Mesenchymal stem cell (in vitro differentiated cells and primary cell): ENCODE measurements at regions not wholly inside any gene's neighbourhood (a gene's known extent, or its start where the extent isn't known, plus 50 kb on each side); places are given as distances from the start of the nearest gene placed in this dataset.
"Not testable (repeated sequence)": the region's sequence is repeated elsewhere in the genome, so short reads cannot be mapped to it uniquely, and the experiment has no call there.

ENCODE experiments used
- DNase-seq: peaks from one replicate; pipeline ENCODE4 v3.0.0-alpha.2; 2013
- H2AFZ ChIP-seq: one replicate; pipeline ENCODE4 v1.6.1; 2013; ENCODE audit warnings: low read depth, mild to moderate bottlenecking, control low read depth, inconsistent platforms, low read length, moderate library complexity
- H2AK5ac ChIP-seq: 2 replicates; pipeline ENCODE4 v1.6.1; 2013; ENCODE audit warnings: low read length, moderate library complexity, mild to moderate bottlenecking, inconsistent platforms; ENCODE audit not compliant: severe bottlenecking
- H2BK120ac ChIP-seq: one replicate; pipeline ENCODE4 v1.6.1; 2013; ENCODE audit warnings: low read depth, mild to moderate bottlenecking, inconsistent platforms, low read length, moderate library complexity
- H2BK12ac ChIP-seq, 2 experiments: one replicate each; pipeline ENCODE4 v1.6.1; 2013; ENCODE audit warnings: inconsistent platforms in 2 of 2, low read length in 2 of 2, mild to moderate bottlenecking in 2 of 2, moderate library complexity in 2 of 2, control low read depth in 1 of 2
- H2BK15ac ChIP-seq: one replicate; pipeline ENCODE4 v1.6.1; 2013; ENCODE audit warnings: mild to moderate bottlenecking, low read depth, inconsistent platforms; ENCODE audit not compliant: poor library complexity, severe bottlenecking
- H2BK5ac ChIP-seq: 2 replicates; pipeline ENCODE4 v1.6.1; 2013; ENCODE audit warnings: low read depth, mild to moderate bottlenecking, low read length, control low read depth, inconsistent platforms; ENCODE audit not compliant: poor library complexity, severe bottlenecking
- H3K14ac ChIP-seq, 2 experiments: one replicate each; pipeline ENCODE4 v1.6.1; 2013; ENCODE audit warnings: inconsistent platforms in 2 of 2, low read length in 2 of 2, control low read depth in 1 of 2, mild to moderate bottlenecking in 1 of 2, moderate library complexity in 1 of 2
- H3K18ac ChIP-seq, 2 experiments: one replicate each; pipeline ENCODE4 v1.6.1; 2013; ENCODE audit warnings: inconsistent platforms in 2 of 2, low read length in 2 of 2, control low read depth in 1 of 2, low read depth in 1 of 2, mild to moderate bottlenecking in 1 of 2
- H3K23ac ChIP-seq, 2 experiments: one replicate each; pipeline ENCODE4 v1.6.1; 2013; ENCODE audit warnings: inconsistent platforms in 2 of 2, low read length in 2 of 2, mild to moderate bottlenecking in 2 of 2, moderate library complexity in 2 of 2, control low read depth in 1 of 2
- H3K27ac ChIP-seq: 2 replicates; pipeline ENCODE4 v1.5.1; 2013; ENCODE audit warnings: mild to moderate bottlenecking, moderate library complexity, low read length, control low read depth, inconsistent platforms; ENCODE audit not compliant: poor library complexity, severe bottlenecking
- H3K27me3 ChIP-seq, 2 experiments: 2 replicates each; pipeline versions ENCODE4 v1.6.1 to v1.7.0; 2013; ENCODE audit warnings: low read length in 2 of 2, mild to moderate bottlenecking in 2 of 2, moderate library complexity in 2 of 2, control low read depth in 1 of 2, inconsistent platforms in 1 of 2; ENCODE audit not compliant: control insufficient read depth in 1 of 2, insufficient read depth in 1 of 2
- H3K36me3 ChIP-seq, 2 experiments: 2 replicates each; pipeline versions ENCODE4 v1.6.1 to v1.7.0; 2013; ENCODE audit warnings: low read length in 2 of 2, control low read depth in 1 of 2, inconsistent platforms in 1 of 2, low read depth in 1 of 2, mild to moderate bottlenecking in 1 of 2; ENCODE audit not compliant: insufficient read depth in 2 of 2, control insufficient read depth in 1 of 2
- H3K4ac ChIP-seq, 2 experiments: one replicate each; pipeline ENCODE4 v1.6.1; 2013; ENCODE audit warnings: inconsistent platforms in 2 of 2, low read length in 2 of 2, mild to moderate bottlenecking in 2 of 2, moderate library complexity in 2 of 2, control low read depth in 1 of 2, low read depth in 1 of 2
- H3K4me1 ChIP-seq: 2 replicates; pipeline ENCODE4 v1.6.1; 2013; ENCODE audit warnings: low read depth, low read length, control low read depth; ENCODE audit not compliant: control insufficient read depth, insufficient read depth
- H3K4me2 ChIP-seq: 2 replicates; pipeline ENCODE4 v1.6.1; 2013; ENCODE audit warnings: low read length, mild to moderate bottlenecking, inconsistent platforms; ENCODE audit not compliant: poor library complexity, severe bottlenecking
- H3K4me3 ChIP-seq, 2 experiments: 2 replicates each; pipeline versions ENCODE4 v1.5.1 to v1.7.0; 2013; ENCODE audit warnings: low read length in 2 of 2, mild to moderate bottlenecking in 2 of 2, control low read depth in 1 of 2, low read depth in 1 of 2; ENCODE audit not compliant: insufficient read depth in 1 of 2
- H3K79me1 ChIP-seq: replicated peaks from 2 replicates; pipeline ENCODE4 v1.6.1; 2013; ENCODE audit warnings: mild to moderate bottlenecking, control low read depth, low read length, inconsistent platforms; ENCODE audit not compliant: poor library complexity, severe bottlenecking
- H3K9ac ChIP-seq: 2 replicates; pipeline ENCODE4 v1.7.0; 2013; ENCODE audit warnings: mild to moderate bottlenecking, low read length, moderate library complexity
- H3K9me3 ChIP-seq: 2 replicates; pipeline ENCODE4 v1.7.0; 2013; ENCODE audit warnings: mild to moderate bottlenecking, low read length; ENCODE audit not compliant: control insufficient read depth
- H4K8ac ChIP-seq: one replicate; pipeline ENCODE4 v1.6.1; 2013; ENCODE audit warnings: inconsistent platforms, mild to moderate bottlenecking, low read length, moderate library complexity
- H4K91ac ChIP-seq: one replicate; pipeline ENCODE4 v1.6.1; 2013; ENCODE audit warnings: mild to moderate bottlenecking, low read length, inconsistent platforms
- WGBS: methylation state at CpG from one replicate; pipeline ENCODE4 v1.1.7; 2013; ENCODE audit warnings: mixed read lengths; 5-methylcytosine and 5-hydroxymethylcytosine counted together

DNA sequence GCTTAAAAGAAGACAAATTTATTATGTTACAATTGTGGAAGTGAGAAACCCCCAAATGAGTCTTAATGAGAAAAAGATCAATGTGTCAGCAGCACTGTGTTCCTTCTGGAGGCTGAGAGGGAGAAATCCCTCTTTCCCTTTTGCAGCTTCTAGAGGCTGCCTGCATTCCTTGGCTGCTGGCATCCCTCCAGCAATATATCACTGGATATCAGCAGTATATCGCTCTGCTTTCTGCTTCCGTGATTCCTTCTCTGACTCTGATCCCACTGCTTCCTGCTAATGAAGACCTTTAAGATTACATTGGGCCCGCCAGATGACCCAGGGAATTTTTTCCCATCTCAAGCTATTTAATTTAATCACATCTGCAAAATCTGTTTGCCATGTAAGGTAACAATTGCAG, 1008.0 kb downstream of the RAPGEF2 start:
- no peak overlapping the region for H3K4ac ChIP-seq
- H2AFZ ChIP-seq: no peak overlapping the region
- no peak overlapping the region for H2BK15ac ChIP-seq
- H3K27ac ChIP-seq: no peak overlapping the region
- WGBS: 78% methylated on average over 3 of the region's 3 CpGs
- H2BK120ac ChIP-seq: no peak overlapping the region
- H2AK5ac ChIP-seq: no peak overlapping the region
- H3K4me2 ChIP-seq: no peak overlapping the region
- H3K79me1 ChIP-seq: no peaks in the 10 kb centered on the region
- no peak overlapping the region for H3K18ac ChIP-seq
- no peak overlapping the region for H3K14ac ChIP-seq
- no peak overlapping the region for H3K9ac ChIP-seq
- H3K36me3 ChIP-seq: no peaks in the 10 kb centered on the region
- H3K9me3 ChIP-seq: peaks cover 27% of the 10 kb centered on the region
- no peak overlapping the region for H4K91ac ChIP-seq
- no peak overlapping the region for H3K4me3 ChIP-seq
- no peaks in the 10 kb centered on the region for H3K27me3 ChIP-seq
- no peak for DNase-seq
- no peak overlapping the region for H4K8ac ChIP-seq
- H2BK5ac ChIP-seq: no peak overlapping the region
- H2BK12ac ChIP-seq: no peak overlapping the region
- no peak overlapping the region for H3K23ac ChIP-seq
- H3K4me1 ChIP-seq: no peaks in the 10 kb centered on the region

DNA sequence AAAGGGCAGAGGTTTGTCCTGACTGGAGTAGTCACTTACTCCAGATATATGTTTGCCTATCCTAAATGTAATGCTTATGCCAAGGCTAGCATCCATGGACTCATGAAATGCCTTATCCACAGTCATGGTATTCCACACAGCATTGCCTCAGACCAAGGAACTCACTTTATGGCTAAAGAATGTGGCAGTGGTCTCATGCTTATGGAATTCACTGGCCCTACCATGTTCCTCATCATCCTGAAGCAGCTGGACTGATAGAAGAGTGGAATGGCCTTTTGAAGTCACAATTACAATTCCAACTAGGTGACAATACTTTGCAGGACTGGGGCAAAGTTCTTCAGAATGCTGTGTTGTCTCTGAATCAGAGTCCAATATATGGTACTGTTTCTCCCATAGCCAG, 1014.8 kb downstream of the RAPGEF2 start:
- no peak overlapping the region for H2AFZ ChIP-seq
- no peak overlapping the region for H3K9ac ChIP-seq
- DNase-seq: no peak
- no peak overlapping the region for H2BK12ac ChIP-seq
- no peak overlapping the region for H3K27ac ChIP-seq
- H2BK120ac ChIP-seq: no peak overlapping the region
- no peaks in the 10 kb centered on the region for H3K27me3 ChIP-seq
- H3K4me3 ChIP-seq: no peak overlapping the region
- H4K8ac ChIP-seq: no peak overlapping the region
- H3K14ac ChIP-seq: no peak overlapping the region
- no peak overlapping the region for H2BK5ac ChIP-seq
- no peak overlapping the region for H3K4me2 ChIP-seq
- no peaks in the 10 kb centered on the region for H3K79me1 ChIP-seq
- H3K36me3 ChIP-seq: no peaks in the 10 kb centered on the region
- H2AK5ac ChIP-seq: no peak overlapping the region
- H2BK15ac ChIP-seq: no peak overlapping the region
- H3K23ac ChIP-seq: no peak overlapping the region
- no peak overlapping the region for H3K18ac ChIP-seq
- H3K9me3 ChIP-seq: peaks cover 23% of the 10 kb centered on the region
- H3K4ac ChIP-seq: no peak overlapping the region
- no peaks in the 10 kb centered on the region for H3K4me1 ChIP-seq
- H4K91ac ChIP-seq: no peak overlapping the region

GRCh38 chr4:160125576-160126287, 1022.9 kb downstream of the RAPGEF2 start:
- H3K4me2 ChIP-seq, H3K4ac ChIP-seq, H2BK120ac ChIP-seq, H2BK15ac ChIP-seq, H4K8ac ChIP-seq, H3K27me3 ChIP-seq, H3K23ac ChIP-seq, H3K14ac ChIP-seq, H2BK12ac ChIP-seq, H2AFZ ChIP-seq, H3K4me3 ChIP-seq, H3K27ac ChIP-seq, H4K91ac ChIP-seq, H3K79me1 ChIP-seq, H3K9ac ChIP-seq, H2BK5ac ChIP-seq, H2AK5ac ChIP-seq, H3K36me3 ChIP-seq, H3K4me1 ChIP-seq, H3K18ac ChIP-seq, DNase-seq: not testable (repeated sequence)
- H3K9me3 ChIP-seq: peaks cover 12% of the 10 kb centered on the region
- 94% methylated on average over 21 of the region's 24 CpGs for WGBS

GRCh38 chr4:160127211-160127610, 1024.3 kb downstream of the RAPGEF2 start:
- Histone ChIP-seq H2AK5ac (no peak overlapping the region), H3K23ac (no peak overlapping the region), H3K14ac (no peak overlapping the region), H3K79me1 (no peaks in the 10 kb centered on the region), H3K9me3 (peaks cover 25% of the 10 kb centered on the region), H2AFZ (no peak overlapping the region), H4K91ac (no peak overlapping the region), H3K27ac (no peak overlapping the region), H2BK5ac (no peak overlapping the region), H3K36me3 (no peaks in the 10 kb centered on the region), H3K4ac (no peak overlapping the region), H3K27me3 (no peaks in the 10 kb centered on the region), H2BK120ac (no peak overlapping the region), H3K18ac (no peak overlapping the region), H3K4me2 (no peak overlapping the region), H2BK12ac (no peak overlapping the region), H3K4me1 (no peaks in the 10 kb centered on the region), H4K8ac (no peak overlapping the region), H2BK15ac (no peak overlapping the region), H3K4me3 (no peak overlapping the region), H3K9ac (no peak overlapping the region)
- no peak for DNase-seq
